Thyroid gland (tissue), 4 donors: ENCODE measurements at regions not wholly inside any gene's neighbourhood (a gene's known extent, or its start where the extent isn't known, plus 50 kb on each side); places are given as distances from the start of the nearest gene placed in this dataset.

ENCODE experiments used
- POLR2A ChIP-seq, 2 donors: fragments of 450-650 bp; IDR thresholded peaks; one replicate each; pipeline ENCODE4 v1.6.1; 2017; ENCODE audit warnings: antibody characterized with exemption in 2 of 2, mild to moderate bottlenecking in 2 of 2, moderate library complexity in 1 of 2
- TF ChIP-seq, protein P1 (sequence below), 6 experiments: fragments of 200-600 bp in 3 of 6; fragments of 450-650 bp in 3 of 6; sonication (generic) in 3 of 6; IDR thresholded peaks; one replicate each; pipeline ENCODE4 v1.5.1; 2016 to 2019; ENCODE audit warnings: antibody characterized with exemption in 6 of 6, mild to moderate bottlenecking in 2 of 6, inconsistent platforms in 1 of 6, moderate library complexity in 1 of 6

DNA sequence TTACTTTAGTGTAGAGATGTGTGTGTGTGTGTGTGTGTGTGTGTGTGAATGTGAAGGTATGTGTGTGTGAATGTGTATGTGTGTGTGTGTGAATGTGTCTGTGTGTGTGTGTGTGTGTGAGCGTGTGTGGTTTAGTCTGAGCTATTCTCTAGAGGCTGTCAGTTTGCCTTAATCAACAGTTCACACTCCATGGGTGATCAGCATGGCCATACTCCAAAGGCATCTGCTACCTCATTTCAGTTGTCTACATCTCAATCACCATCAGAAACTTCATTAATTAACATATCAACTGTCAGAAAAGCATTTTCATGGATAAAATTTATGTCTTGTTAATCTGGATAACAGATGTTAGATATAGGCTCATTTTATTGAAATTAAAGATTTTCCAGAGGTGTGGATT, 103.1 kb upstream of the PTPN3 start:
- TF ChIP-seq, protein P1, sequence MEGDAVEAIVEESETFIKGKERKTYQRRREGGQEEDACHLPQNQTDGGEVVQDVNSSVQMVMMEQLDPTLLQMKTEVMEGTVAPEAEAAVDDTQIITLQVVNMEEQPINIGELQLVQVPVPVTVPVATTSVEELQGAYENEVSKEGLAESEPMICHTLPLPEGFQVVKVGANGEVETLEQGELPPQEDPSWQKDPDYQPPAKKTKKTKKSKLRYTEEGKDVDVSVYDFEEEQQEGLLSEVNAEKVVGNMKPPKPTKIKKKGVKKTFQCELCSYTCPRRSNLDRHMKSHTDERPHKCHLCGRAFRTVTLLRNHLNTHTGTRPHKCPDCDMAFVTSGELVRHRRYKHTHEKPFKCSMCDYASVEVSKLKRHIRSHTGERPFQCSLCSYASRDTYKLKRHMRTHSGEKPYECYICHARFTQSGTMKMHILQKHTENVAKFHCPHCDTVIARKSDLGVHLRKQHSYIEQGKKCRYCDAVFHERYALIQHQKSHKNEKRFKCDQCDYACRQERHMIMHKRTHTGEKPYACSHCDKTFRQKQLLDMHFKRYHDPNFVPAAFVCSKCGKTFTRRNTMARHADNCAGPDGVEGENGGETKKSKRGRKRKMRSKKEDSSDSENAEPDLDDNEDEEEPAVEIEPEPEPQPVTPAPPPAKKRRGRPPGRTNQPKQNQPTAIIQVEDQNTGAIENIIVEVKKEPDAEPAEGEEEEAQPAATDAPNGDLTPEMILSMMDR (IDR thresholded peaks at IDR 0.05): no peak
- TF ChIP-seq POLR2A (IDR thresholded peaks at IDR 0.05): no peak
